ENCODE measurements at regions not wholly inside any gene's neighbourhood (a gene's known extent, or its start where the extent isn't known, plus 50 kb on each side); places are given as distances from the start of the nearest gene placed in this dataset.

DNA sequence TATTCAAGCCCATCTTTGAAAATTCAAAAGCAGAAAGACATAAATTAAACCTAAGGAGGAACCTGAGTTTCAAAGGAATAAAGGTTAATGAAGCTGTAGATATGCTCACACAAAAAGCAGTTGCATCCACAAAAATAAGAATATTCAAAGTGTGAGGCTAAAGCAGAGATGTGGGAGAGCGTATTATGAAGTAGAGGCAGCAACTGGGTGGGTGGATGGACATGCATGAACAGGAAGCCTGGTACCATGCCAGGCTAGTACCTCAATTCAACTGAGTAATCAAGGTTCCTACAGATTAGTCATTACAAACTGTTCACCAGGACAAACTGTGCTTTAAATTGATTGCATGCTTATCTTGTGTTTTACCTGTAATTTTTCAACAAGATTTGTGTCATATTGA, 330.0 kb upstream of the PKDCC start:
- TF ChIP-seq RCOR1 (conservative IDR thresholded peaks at IDR 0.05; ENCODE audit: low read depth, low read length) (no peak), POLR2A (IDR thresholded peaks at IDR 0.05; ENCODE audit: low read depth, low read length) (no peak), SP1 (IDR thresholded peaks at IDR 0.05; ENCODE audit: low read depth, low read length) (no peak), BCL3 (IDR thresholded peaks at IDR 0.05; ENCODE audit: borderline replicate concordance, insufficient read depth, low read depth, low read length, poor library complexity, severe bottlenecking) (no peak), EP300 (IDR thresholded peaks at IDR 0.05; ENCODE audit: borderline replicate concordance in 1 of 2, control insufficient read depth in 1 of 2, low read depth in 2 of 2, low read length in 2 of 2) (no peak), USF1 (IDR thresholded peaks at IDR 0.05; ENCODE audit: borderline replicate concordance, extremely low read length, insufficient read depth, low read depth, low read length) (no peak)
- TF ChIP-seq, protein P1, sequence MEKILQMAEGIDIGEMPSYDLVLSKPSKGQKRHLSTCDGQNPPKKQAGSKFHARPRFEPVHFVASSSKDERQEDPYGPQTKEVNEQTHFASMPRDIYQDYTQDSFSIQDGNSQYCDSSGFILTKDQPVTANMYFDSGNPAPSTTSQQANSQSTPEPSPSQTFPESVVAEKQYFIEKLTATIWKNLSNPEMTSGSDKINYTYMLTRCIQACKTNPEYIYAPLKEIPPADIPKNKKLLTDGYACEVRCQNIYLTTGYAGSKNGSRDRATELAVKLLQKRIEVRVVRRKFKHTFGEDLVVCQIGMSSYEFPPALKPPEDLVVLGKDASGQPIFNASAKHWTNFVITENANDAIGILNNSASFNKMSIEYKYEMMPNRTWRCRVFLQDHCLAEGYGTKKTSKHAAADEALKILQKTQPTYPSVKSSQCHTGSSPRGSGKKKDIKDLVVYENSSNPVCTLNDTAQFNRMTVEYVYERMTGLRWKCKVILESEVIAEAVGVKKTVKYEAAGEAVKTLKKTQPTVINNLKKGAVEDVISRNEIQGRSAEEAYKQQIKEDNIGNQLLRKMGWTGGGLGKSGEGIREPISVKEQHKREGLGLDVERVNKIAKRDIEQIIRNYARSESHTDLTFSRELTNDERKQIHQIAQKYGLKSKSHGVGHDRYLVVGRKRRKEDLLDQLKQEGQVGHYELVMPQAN (conservative IDR thresholded peaks at IDR 0.05): no peak
- TF ChIP-seq, protein P2, sequence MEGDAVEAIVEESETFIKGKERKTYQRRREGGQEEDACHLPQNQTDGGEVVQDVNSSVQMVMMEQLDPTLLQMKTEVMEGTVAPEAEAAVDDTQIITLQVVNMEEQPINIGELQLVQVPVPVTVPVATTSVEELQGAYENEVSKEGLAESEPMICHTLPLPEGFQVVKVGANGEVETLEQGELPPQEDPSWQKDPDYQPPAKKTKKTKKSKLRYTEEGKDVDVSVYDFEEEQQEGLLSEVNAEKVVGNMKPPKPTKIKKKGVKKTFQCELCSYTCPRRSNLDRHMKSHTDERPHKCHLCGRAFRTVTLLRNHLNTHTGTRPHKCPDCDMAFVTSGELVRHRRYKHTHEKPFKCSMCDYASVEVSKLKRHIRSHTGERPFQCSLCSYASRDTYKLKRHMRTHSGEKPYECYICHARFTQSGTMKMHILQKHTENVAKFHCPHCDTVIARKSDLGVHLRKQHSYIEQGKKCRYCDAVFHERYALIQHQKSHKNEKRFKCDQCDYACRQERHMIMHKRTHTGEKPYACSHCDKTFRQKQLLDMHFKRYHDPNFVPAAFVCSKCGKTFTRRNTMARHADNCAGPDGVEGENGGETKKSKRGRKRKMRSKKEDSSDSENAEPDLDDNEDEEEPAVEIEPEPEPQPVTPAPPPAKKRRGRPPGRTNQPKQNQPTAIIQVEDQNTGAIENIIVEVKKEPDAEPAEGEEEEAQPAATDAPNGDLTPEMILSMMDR (IDR thresholded peaks at IDR 0.05 in 2 of 3, conservative IDR thresholded peaks at IDR 0.05 in 1 of 3; ENCODE audit: control insufficient read depth in 2 of 3, extremely low read depth in 1 of 3, insufficient read depth in 1 of 3, low read depth in 3 of 3, low read length in 3 of 3): no peak

Data from GM12878 (cell line).